Activated T-helper 1 cell treated with Interleukin-2 at 50 U/mL for 16 hours (primary cell): ENCODE measurements at regions not wholly inside any gene's neighbourhood (a gene's known extent, or its start where the extent isn't known, plus 50 kb on each side); places are given as distances from the start of the nearest gene placed in this dataset.

ENCODE experiments used
- DNase-seq: peaks from one replicate; pipeline ENCODE4 v3.0.0-alpha.2; 2020; ENCODE audit warnings: low read depth

GRCh38 chr5:175168882-175169507, 275.0 kb downstream of the DRD1 start:
- no peak for DNase-seq

- no peak for DNase-seq
Measured at GRCh38 chr5:175166026-175166425, 278.0 kb downstream of the DRD1 start.

DNA sequence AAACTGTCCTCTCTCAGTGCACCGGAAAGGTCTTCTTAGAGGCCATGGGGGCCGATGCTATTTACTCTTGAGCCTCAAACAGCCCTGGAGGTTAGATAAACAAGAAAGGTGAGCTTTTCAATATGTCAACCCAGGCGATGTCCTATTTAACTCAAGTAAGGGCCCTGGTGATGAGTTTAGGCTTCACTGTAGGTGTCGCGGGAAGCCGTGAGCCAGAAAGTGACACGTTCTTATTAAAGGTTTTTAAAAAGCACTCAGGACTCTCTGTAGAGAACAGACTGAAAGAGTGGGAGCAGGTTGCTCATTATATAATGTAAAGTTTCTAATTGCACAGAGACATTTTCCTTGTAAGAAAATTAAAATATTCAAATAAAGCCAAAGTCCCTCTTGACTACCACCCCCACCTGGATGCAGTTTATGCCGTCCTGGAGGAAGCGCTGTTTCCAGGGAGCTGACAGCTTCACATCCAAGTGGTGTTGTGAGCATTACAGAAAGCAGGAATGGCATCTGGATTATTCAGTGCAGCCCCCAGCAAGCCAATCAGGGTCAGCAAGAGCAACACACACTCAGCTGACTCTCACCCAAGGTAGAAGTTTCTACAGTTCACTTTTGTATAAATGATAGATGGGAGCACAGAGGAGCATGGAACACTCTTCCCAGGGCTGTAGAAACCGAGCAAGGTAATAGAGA, 280.3 kb downstream of the DRD1 start:
- DNase-seq, result no peak

- DNase-seq, result no peak
Measured at GRCh38 chr5:175162036-175162435, 281.9 kb downstream of the DRD1 start.

DNA sequence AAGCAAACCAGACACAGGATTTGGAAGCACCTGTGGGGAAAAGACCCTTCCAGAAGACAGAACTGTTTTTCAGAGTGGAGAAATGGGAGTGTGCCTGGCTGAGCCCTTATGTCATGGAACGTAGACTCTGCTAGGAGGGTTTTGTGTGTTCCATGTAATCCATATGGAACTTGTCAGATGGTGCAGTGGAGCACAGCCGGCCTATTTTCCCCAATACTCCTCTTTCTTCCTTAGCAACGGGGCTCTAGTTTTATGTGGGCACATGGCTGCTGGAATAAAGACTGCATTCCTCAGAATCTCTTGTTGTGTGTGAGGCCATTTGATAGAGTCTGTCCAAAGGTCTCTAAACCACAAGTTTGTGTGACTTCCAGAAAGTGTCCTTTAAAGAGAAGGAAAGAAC, 284.0 kb downstream of the DRD1 start:
- DNase-seq, result no peak

GRCh38 chr5:175148636-175149172, 295.3 kb downstream of the DRD1 start:
- no peak for DNase-seq

- DNase-seq, result no peak
Measured at GRCh38 chr5:175146733-175147132, 297.2 kb downstream of the DRD1 start.

DNA sequence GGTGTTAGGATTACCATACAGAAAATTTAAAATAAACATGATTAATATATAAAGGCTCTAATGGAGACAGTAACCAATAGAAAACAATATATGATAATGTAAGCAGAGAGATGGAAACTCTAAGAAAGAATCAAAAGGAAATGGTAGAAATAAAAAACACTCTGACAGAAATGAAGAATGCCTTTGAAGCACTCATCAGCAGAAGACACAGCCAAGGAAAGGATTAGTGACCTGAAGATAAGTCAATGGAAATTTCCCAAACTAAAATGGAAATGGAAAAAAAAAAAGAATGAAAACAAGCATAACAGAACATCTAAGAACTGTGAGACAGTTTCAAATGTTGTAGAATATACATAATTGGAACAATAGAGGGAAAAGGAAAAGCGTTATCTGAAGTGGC, 302.6 kb downstream of the DRD1 start:
- no peak for DNase-seq

DNA sequence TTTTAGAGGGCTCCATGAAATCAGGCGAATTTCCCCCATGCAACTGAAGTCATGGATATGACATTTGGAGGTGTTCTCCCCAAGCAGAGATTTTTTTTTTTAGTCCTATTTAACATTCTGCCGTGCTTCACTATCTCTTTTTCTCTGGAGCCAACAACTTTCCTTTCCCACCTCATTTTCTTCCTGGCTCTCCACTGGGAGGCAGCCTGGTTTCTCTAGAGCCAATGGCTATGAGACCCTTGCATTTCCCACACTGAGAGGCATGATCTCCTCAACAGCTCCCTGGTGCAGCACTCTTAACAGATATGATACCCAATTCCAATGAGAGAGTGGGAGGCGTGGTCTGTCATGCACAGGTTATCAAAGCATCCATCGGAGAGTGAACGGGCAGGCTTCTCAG, 310.8 kb downstream of the DRD1 start:
- DNase-seq, result no peak

- DNase-seq, result no peak
Measured at GRCh38 chr5:175131432-175131831, 312.6 kb downstream of the DRD1 start.

DNA sequence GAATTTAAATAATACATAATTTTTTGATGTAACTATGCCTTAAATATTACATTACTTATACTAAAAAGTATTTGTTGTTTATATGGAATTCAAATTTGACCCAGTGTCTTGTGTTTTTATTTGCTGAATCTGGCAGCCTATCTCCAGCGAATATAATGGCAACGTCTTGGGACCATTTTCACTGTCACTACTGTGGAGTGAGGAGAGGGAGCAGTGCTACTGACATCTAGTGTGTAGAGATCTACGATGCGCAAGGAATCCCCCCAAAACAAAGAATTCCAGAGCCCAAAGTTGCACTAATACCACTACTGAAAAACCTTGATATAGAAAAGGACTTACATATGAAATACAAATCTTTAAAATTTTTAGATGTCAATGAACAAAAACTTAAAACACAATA, 314.4 kb downstream of the DRD1 start:
- DNase-seq, result no peak

GRCh38 chr5:175129121-175129520, 314.9 kb downstream of the DRD1 start:
- no peak for DNase-seq

- DNase-seq, result no peak
Measured at GRCh38 chr5:175124821-175125220, 319.2 kb downstream of the DRD1 start.

GRCh38 chr5:175124251-175124813, 319.6 kb downstream of the DRD1 start:
- DNase-seq, result no peak

- no peak for DNase-seq
Measured at GRCh38 chr5:175123542-175123941, 320.4 kb downstream of the DRD1 start.

GRCh38 chr5:175121457-175121856, 322.5 kb downstream of the DRD1 start:
- DNase-seq, result no peak

GRCh38 chr5:175120412-175120811, 323.6 kb downstream of the DRD1 start:
- DNase-seq, result no peak

- no peak for DNase-seq
Measured at GRCh38 chr5:175118700-175119309, 325.2 kb downstream of the DRD1 start.

DNA sequence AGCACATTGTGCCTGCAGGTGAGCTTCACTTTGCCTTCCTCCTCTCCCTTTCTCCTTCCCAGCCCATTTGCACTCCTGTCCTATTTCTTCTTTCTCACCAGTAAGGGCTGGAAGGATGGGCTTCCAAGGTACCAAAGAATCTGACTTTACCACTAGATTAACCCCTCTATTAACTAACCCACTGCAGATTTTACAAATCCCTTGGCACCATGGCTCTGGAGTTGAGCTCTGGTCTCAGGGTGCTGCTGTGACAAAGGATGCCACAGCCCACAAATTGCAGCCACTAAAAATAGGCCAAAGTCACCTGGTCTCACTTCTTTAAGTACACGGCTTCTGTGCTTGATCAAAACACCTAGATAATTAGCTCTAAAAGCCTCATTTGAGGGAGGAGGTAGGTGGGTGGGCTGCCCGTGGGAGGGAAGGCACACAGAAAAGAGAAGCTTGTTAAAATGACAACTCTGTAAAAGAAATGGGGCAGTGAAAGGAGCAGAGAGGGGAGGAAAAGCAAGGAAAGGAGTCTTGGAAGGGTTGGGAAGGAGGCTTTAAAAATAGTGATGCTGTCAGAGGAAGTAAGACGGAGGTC, 327.4 kb downstream of the DRD1 start:
- DNase-seq, result no peak

DNA sequence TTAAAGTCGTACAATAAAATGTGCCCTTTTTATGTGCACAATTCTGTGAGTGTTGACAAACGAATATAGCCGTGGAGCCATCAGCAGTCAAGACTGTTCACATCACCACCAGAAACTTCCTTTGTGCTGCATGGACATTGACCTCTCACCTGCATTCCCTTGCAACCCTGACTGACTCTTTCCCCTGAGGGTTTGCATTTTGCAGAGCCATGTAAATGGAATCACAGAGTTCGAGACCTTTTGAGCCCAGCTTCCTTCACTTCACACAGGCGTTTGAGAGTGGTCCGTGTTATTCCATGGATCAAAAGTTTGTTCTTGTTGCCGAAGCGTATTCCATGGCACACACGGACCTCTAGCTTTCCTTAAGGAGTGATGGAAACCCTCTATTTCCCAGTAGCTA, 328.2 kb downstream of the DRD1 start:
- no peak for DNase-seq

- no peak for DNase-seq
Measured at GRCh38 chr5:175113947-175114346, 330.0 kb downstream of the DRD1 start.

GRCh38 chr5:175109058-175109755, 334.8 kb downstream of the DRD1 start:
- no peak for DNase-seq
